Parathyroid adenoma (tissue), 2 donors: ENCODE measurements at regions not wholly inside any gene's neighbourhood (a gene's known extent, or its start where the extent isn't known, plus 50 kb on each side); places are given as distances from the start of the nearest gene placed in this dataset.
A peak's percentile ranks its signal among the peaks of the same experiment; 100 is the strongest.

Experiments
- H2AFZ ChIP-seq: fragments of 300-600 bp; sonication (generic); one replicate; pipeline ENCODE4 v1.7.0; 2017; ENCODE audit warnings: antibody characterized with exemption, mild to moderate bottlenecking
- H3K27ac ChIP-seq: fragments of 300-600 bp; sonication (generic); one replicate; pipeline ENCODE4 v1.7.0; 2017
- H3K27me3 ChIP-seq: fragments of 300-600 bp; sonication (generic); one replicate; pipeline ENCODE4 v1.7.0; 2017; ENCODE audit warnings: low read length; ENCODE audit not compliant: control insufficient read depth, insufficient read depth
- H3K36me3 ChIP-seq: fragments of 300-600 bp; sonication (generic); one replicate; pipeline ENCODE4 v1.7.0; 2017; ENCODE audit warnings: low read length; ENCODE audit not compliant: control insufficient read depth, insufficient read depth
- H3K4me1 ChIP-seq: fragments of 300-600 bp; sonication (generic); one replicate; pipeline ENCODE4 v1.7.0; 2017; ENCODE audit warnings: control low read depth
- H3K4me2 ChIP-seq: fragments of 300-600 bp; sonication (generic); one replicate; pipeline ENCODE4 v1.7.0; 2017; ENCODE audit warnings: low read length
- H3K4me3 ChIP-seq: fragments of 300-600 bp; sonication (generic); one replicate; pipeline ENCODE4 v1.7.0; 2017; ENCODE audit warnings: low read depth, low read length
- H3K79me2 ChIP-seq: fragments of 300-600 bp; sonication (generic); one replicate; pipeline ENCODE4 v1.7.0; 2017; ENCODE audit warnings: control low read depth
- H3K9ac ChIP-seq: fragments of 300-600 bp; sonication (generic); one replicate; pipeline ENCODE4 v1.7.0; 2017; ENCODE audit warnings: mild to moderate bottlenecking
- H3K9me3 ChIP-seq: fragments of 300-600 bp; sonication (generic); one replicate; pipeline ENCODE4 v1.7.0; 2017; ENCODE audit warnings: low read length; ENCODE audit not compliant: control insufficient read depth
- CTCF ChIP-seq: fragments of 300-600 bp; sonication (generic); IDR thresholded peaks from one replicate; pipeline ENCODE4 v1.7.0; 2017; ENCODE audit warnings: antibody characterized with exemption, mild to moderate bottlenecking
- donor health status: primary hyperparathyroidism.

- H3K4me3 ChIP-seq, result no peak overlapping the region
- no peaks in the 10 kb centered on the region for H3K36me3 ChIP-seq
- no peaks in the 10 kb centered on the region for H3K79me2 ChIP-seq
- H2AFZ ChIP-seq, result peak overlapping the region; percentile 38
- TF ChIP-seq CTCF, result no peak
- H3K9me3 ChIP-seq, result no peaks in the 10 kb centered on the region
- H3K9ac ChIP-seq, result no peak overlapping the region
- H3K4me1 ChIP-seq, result peaks cover 6% of the 10 kb centered on the region
- H3K4me2 ChIP-seq, result no peak overlapping the region
- no peak overlapping the region for H3K27ac ChIP-seq
- H3K27me3 ChIP-seq, result no peaks in the 10 kb centered on the region
Measured at GRCh38 chr4:41325901-41326300, 69.2 kb downstream of the UCHL1 start.

- TF ChIP-seq CTCF, result no peak
- no peaks in the 10 kb centered on the region for H3K79me2 ChIP-seq
- peaks cover 6% of the 10 kb centered on the region for H3K4me1 ChIP-seq
Measured at GRCh38 chr4:41326776-41327175, 70.0 kb downstream of the UCHL1 start.

DNA sequence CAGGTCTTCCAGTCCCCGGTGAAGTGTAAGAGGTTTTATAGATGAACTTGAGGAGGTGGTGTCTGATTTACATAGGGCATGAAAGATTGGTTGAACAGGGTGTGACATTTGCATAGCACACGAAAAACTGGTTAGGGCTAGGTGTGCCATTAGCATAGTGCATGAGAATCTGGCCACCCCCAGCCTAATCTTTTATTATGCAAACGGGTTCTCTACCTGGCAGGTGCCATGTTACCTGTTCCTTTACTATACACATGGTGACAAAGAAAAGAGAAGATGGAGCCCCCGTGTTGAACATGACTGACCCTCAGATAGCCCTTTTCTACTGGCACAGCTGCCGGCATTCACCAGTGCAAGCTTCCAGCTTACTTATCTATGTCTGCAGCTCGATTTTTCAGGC is 71.0 kb downstream of the UCHL1 start:
- H3K9ac ChIP-seq, result no peak overlapping the region
- H3K27me3 ChIP-seq, result no peaks in the 10 kb centered on the region
- H3K4me3 ChIP-seq, result no peak overlapping the region
- TF ChIP-seq CTCF, result no peak
- no peaks in the 10 kb centered on the region for H3K9me3 ChIP-seq
- no peak overlapping the region for H3K27ac ChIP-seq
- no peaks in the 10 kb centered on the region for H3K79me2 ChIP-seq
- H3K4me2 ChIP-seq, result no peak overlapping the region
- H3K4me1 ChIP-seq, result peaks cover 6% of the 10 kb centered on the region
- H2AFZ ChIP-seq, result no peak overlapping the region
- H3K36me3 ChIP-seq, result no peaks in the 10 kb centered on the region

More at GRCh38 chr4:41326776-41327175, 70.0 kb downstream of the UCHL1 start:
- Histone ChIP-seq H3K9ac (no peak overlapping the region), H3K27me3 (no peaks in the 10 kb centered on the region), H3K27ac (no peak overlapping the region), H3K4me2 (no peak overlapping the region), H3K36me3 (no peaks in the 10 kb centered on the region), H2AFZ (no peak overlapping the region), H3K9me3 (no peaks in the 10 kb centered on the region), H3K4me3 (no peak overlapping the region)

DNA sequence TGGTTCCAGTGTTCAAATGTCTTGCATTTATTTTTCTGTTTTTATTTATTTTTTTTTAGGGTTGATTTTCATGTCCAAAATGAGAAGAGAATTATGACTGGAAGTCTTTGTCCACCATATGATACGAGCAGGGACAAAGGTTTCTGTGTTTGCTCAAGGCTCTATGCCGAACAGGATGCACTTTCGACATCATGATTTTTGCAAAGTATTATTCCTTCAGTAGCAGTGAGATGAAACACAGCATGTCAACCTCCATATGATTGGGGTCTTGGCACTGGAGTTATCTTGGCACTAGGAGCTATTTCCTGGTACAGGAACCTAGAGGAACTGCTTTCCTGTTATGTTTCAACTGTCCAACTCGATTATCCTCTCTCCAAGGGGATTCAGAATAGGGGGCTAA is 72.6 kb downstream of the UCHL1 start:
- H3K4me2 ChIP-seq, result no peak overlapping the region
- H2AFZ ChIP-seq, result no peak overlapping the region
- no peak overlapping the region for H3K4me3 ChIP-seq
- H3K9ac ChIP-seq, result no peak overlapping the region
- no peaks in the 10 kb centered on the region for H3K79me2 ChIP-seq
- H3K36me3 ChIP-seq, result no peaks in the 10 kb centered on the region
- TF ChIP-seq CTCF, result no peak
- no peak overlapping the region for H3K27ac ChIP-seq
- no peaks in the 10 kb centered on the region for H3K27me3 ChIP-seq
- H3K9me3 ChIP-seq, result no peaks in the 10 kb centered on the region
- peaks cover 12% of the 10 kb centered on the region for H3K4me1 ChIP-seq

- no peaks in the 10 kb centered on the region for H3K9me3 ChIP-seq
- peak overlapping the region; percentile 16 for H3K4me2 ChIP-seq
- no peaks in the 10 kb centered on the region for H3K27me3 ChIP-seq
- H2AFZ ChIP-seq, result no peak overlapping the region
- H3K36me3 ChIP-seq, result no peaks in the 10 kb centered on the region
- H3K79me2 ChIP-seq, result no peaks in the 10 kb centered on the region
- H3K4me3 ChIP-seq, result no peak overlapping the region
- no peak overlapping the region for H3K9ac ChIP-seq
- TF ChIP-seq CTCF, result no peak
- H3K4me1 ChIP-seq, result peaks cover 6% of the 10 kb centered on the region
- H3K27ac ChIP-seq, result no peak overlapping the region
Measured at GRCh38 chr4:41331224-41331623, 74.5 kb downstream of the UCHL1 start.
